Adrenal gland (tissue), 5 donors: ENCODE measurements at regions not wholly inside any gene's neighbourhood (a gene's known extent, or its start where the extent isn't known, plus 50 kb on each side); places are given as distances from the start of the nearest gene placed in this dataset.

ENCODE experiments used
- CTCF ChIP-seq, 6 experiments: fragments of 450-650 bp in 4 of 6; fragments of 200-600 bp in 2 of 6; sonication (generic) in 1 of 6; IDR thresholded peaks; 1 replicate in 5 of 6; 2 replicates in 1 of 6; pipeline versions ENCODE4 v1.5.1 to v1.8.0; 2016 to 2021; ENCODE audit warnings: antibody characterized with exemption in 6 of 6, mild to moderate bottlenecking in 2 of 6, moderate library complexity in 1 of 6
- POLR2A ChIP-seq, 2 donors: fragments of 450-650 bp; IDR thresholded peaks; one replicate each; pipeline ENCODE4 v1.6.1; 2017; ENCODE audit warnings: antibody characterized with exemption in 2 of 2, mild to moderate bottlenecking in 2 of 2, moderate library complexity in 1 of 2
- donor health status: DM: no; HTN: no; CAD: no.

- TF ChIP-seq CTCF (IDR thresholded peaks at IDR 0.05) (no peak), POLR2A (IDR thresholded peaks at IDR 0.05) (no peak)
Observed at GRCh38 chrX:139206914-139207313, 323.6 kb upstream of the F9 start.
